Esophagus squamous epithelium (tissue), 4 donors: ENCODE measurements at regions not wholly inside any gene's neighbourhood (a gene's known extent, or its start where the extent isn't known, plus 50 kb on each side); places are given as distances from the start of the nearest gene placed in this dataset.

Source experiments
- CTCF ChIP-seq, 6 experiments: fragments of 450-650 bp in 4 of 6; fragments of 200-600 bp in 2 of 6; sonication (generic) in 2 of 6; IDR thresholded peaks; one replicate each; pipeline ENCODE4 v1.5.1; 2016 to 2019; ENCODE audit warnings: antibody characterized with exemption in 6 of 6, mild to moderate bottlenecking in 4 of 6, moderate library complexity in 4 of 6
- POLR2A ChIP-seq, 4 donors: fragments of 450-650 bp; IDR thresholded peaks; one replicate each; pipeline ENCODE4 v1.6.1; 2017; ENCODE audit warnings: antibody characterized with exemption in 4 of 4, mild to moderate bottlenecking in 4 of 4, moderate library complexity in 3 of 4

DNA sequence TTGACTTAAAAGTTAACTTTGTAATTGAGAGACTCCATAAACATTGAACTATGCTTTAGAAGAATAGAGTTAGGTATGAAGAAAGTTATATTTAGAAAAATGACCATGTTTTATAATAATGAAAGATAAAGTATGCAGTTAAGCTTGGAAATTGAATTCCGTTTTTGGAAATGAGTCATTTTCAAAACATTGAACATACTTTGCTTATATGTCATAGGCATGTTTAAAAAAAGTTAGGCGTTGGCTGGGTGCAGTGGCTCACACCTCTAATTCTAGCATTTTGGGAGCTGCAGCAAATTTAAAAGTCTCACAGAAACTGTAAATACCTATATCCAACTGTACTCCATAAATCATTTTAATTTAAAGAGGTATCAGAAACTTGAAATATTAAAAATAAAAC lies 607.4 kb downstream of the CBLN2 start:
- TF ChIP-seq CTCF (IDR thresholded peaks at IDR 0.05) (no peak), POLR2A (IDR thresholded peaks at IDR 0.05) (no peak)
